ENCODE measurements at regions not wholly inside any gene's neighbourhood (a gene's known extent, or its start where the extent isn't known, plus 50 kb on each side); places are given as distances from the start of the nearest gene placed in this dataset.

DNA sequence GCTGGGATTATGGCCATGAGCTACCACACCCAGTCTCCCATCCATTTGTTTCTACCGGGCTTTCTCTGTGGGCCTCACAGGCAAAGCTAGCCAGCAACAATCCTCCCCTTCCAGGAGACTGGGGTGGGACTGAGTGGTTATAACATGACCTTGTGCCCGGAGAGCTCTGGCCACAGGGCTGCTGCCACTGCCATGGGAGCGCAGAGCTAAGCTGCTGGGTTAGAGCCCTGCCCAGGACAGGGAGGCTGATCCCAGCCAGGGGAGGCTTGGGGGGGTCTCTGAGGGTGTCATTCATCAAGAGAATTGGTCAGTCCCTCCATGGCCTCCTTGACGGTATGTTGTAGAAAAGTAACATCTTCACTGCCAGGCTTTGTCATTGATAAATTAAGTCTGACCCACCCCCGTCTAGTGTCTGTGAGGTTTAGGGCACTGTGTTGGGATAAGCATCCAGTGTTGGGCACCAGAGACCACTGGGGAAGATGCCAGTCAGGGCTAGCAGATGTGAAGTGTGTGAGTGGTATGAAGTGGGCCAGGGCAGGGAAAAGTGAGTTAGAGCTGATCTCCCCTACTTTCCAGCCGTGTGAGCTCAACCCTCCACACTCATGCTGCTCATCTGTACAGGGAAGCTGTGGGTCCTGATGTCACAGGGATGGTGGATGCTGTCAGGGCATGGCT lies 368.4 kb upstream of the HS6ST1 start:
- TF ChIP-seq, protein P1, sequence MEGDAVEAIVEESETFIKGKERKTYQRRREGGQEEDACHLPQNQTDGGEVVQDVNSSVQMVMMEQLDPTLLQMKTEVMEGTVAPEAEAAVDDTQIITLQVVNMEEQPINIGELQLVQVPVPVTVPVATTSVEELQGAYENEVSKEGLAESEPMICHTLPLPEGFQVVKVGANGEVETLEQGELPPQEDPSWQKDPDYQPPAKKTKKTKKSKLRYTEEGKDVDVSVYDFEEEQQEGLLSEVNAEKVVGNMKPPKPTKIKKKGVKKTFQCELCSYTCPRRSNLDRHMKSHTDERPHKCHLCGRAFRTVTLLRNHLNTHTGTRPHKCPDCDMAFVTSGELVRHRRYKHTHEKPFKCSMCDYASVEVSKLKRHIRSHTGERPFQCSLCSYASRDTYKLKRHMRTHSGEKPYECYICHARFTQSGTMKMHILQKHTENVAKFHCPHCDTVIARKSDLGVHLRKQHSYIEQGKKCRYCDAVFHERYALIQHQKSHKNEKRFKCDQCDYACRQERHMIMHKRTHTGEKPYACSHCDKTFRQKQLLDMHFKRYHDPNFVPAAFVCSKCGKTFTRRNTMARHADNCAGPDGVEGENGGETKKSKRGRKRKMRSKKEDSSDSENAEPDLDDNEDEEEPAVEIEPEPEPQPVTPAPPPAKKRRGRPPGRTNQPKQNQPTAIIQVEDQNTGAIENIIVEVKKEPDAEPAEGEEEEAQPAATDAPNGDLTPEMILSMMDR (IDR thresholded peaks at IDR 0.05), result no peak
- TF ChIP-seq EP300 (IDR thresholded peaks at IDR 0.05), result no peak
- no peak for TF ChIP-seq POLR2A (IDR thresholded peaks at IDR 0.05)
- no peak overlapping the region for H3K4me3 ChIP-seq
- no peak overlapping the region for H3K27ac ChIP-seq
- 79 to 86% methylated on average over 4 to 6 of the region's 6 CpGs for WGBS, 2 donors
- no peaks in the 10 kb centered on the region for H3K9me3 ChIP-seq
- no peak for DNase-seq (ENCODE audit: low spot score in 2 of 2)
- H3K36me3 ChIP-seq, result no peaks in the 10 kb centered on the region
- H3K4me1 ChIP-seq, result no peaks in the 10 kb centered on the region
- H3K27me3 ChIP-seq, result no peaks in the 10 kb centered on the region

DNA sequence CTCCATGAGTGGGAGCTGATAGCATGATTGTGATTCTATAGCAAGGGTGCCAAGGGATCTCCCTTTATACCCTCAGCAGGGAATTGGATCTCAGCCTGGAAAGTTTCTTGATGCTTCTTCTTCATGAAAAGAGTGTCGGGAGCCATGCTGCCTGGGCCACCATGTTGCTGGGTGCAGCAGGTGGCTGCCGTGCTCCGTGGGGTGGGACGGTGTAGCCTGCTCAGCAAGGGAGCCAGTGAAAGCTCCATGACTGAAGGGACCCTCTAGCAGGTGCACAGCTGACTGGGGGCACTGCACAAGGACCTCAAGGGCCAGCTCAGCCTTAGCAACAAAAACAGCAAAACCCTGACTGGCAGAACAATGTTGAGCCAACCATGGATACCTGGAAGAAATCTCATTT lies 368.9 kb upstream of the HS6ST1 start:
- Histone ChIP-seq H3K4me3 (no peak overlapping the region), H3K4me1 (no peaks in the 10 kb centered on the region), H3K27ac (no peak overlapping the region), H3K9me3 (no peaks in the 10 kb centered on the region), H3K36me3 (no peaks in the 10 kb centered on the region), H3K27me3 (no peaks in the 10 kb centered on the region)
- TF ChIP-seq EP300 (IDR thresholded peaks at IDR 0.05), result no peak
- TF ChIP-seq, protein P1 (IDR thresholded peaks at IDR 0.05), result no peak
- 57 to 96% methylated on average over 4 of the region's 4 CpGs for WGBS, 2 donors
- no peak for DNase-seq (ENCODE audit: low spot score in 2 of 2)

DNA sequence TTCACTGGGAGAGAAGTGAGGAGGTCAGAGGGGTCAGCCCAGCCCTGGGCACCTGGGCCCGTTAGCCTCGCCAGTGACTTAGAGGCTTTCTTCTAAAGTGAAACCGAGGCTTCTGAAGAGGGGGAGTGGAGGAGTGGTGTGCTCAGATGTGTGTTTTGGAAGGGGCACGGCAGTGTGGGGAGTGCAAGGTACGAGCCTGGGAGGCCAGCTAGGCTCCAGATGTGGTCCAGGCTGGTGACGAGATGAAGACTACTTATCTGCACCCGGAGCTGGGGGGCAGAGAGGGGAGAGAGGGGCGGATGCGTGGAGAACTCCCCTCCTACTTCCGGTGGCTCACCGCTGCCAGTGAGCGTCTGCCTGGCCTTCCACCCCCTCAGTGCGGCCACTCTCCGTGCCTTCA lies 371.3 kb upstream of the HS6ST1 start:
- H3K27ac ChIP-seq, result no peak overlapping the region
- no peaks in the 10 kb centered on the region for H3K9me3 ChIP-seq
- no peak for TF ChIP-seq EP300 (IDR thresholded peaks at IDR 0.05)
- TF ChIP-seq POLR2A (IDR thresholded peaks at IDR 0.05), result no peak
- TF ChIP-seq, protein P1 (IDR thresholded peaks at IDR 0.05), result no peak
- no peaks in the 10 kb centered on the region for H3K27me3 ChIP-seq
- no peak overlapping the region for H3K4me3 ChIP-seq
- 88 to 94% methylated on average over 14 of the region's 14 CpGs for WGBS, 2 donors
- no peaks in the 10 kb centered on the region for H3K36me3 ChIP-seq
- no peak for DNase-seq (ENCODE audit: low spot score in 2 of 2)
- H3K4me1 ChIP-seq, result no peaks in the 10 kb centered on the region

DNA sequence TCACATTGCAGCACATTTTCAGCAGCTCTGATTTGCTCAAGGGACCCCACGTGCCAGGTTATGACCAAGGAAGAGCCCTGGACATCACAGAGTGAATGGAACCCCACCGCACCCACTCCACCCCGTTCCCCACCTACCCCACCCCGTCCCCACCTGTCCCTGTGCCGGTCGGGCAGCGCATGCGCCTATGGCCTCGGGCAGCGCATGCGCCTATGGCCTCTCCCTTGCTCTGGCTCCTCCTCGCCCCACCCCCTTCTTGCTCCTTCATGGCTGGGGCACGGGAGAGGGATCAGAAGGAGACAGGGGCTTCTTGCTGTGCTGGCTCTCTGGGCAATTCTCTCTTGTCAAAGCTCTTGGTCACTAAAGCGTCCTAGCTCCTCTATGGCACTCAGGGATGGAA lies 371.8 kb upstream of the HS6ST1 start:
- H3K36me3 ChIP-seq, result no peaks in the 10 kb centered on the region

DNA sequence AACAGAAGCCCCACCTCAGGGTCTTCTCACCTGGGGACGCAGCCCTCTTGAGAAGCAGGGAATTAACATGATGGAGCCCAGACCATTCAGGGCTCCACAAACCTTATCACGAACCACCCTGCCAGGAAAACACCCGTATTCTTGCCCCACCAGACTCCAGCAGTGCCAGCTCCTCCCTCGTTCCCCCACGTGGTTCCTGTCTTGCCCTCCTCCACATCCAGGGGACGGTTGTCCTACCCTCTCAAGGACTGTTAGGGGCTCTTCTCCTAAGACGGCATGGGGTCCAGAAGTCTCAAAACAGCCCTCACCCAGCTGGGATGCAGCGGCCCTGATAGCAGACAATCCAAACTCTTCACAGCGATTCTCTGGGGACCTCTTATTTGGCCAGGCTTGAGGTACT lies 372.2 kb upstream of the HS6ST1 start:
- TF ChIP-seq POLR2A (IDR thresholded peaks at IDR 0.05), result no peak
- no peak for TF ChIP-seq EP300 (IDR thresholded peaks at IDR 0.05)
- TF ChIP-seq, protein P1 (IDR thresholded peaks at IDR 0.05), result no peak
- Histone ChIP-seq H3K27me3 (no peaks in the 10 kb centered on the region), H3K9me3 (no peaks in the 10 kb centered on the region), H3K27ac (no peak overlapping the region), H3K36me3 (no peaks in the 10 kb centered on the region), H3K4me3 (no peak overlapping the region), H3K4me1 (no peaks in the 10 kb centered on the region)
- no peak for DNase-seq (ENCODE audit: low spot score in 2 of 2)
- WGBS, 2 donors, result 84 to 89% methylated on average over 9 of the region's 9 CpGs

More for the DNA sequence above, 371.8 kb upstream of the HS6ST1 start:
- H3K4me1 ChIP-seq, result no peaks in the 10 kb centered on the region
- H3K27ac ChIP-seq, result no peak overlapping the region
- 88 to 98% methylated on average over 14 of the region's 14 CpGs for WGBS, 2 donors
- no peaks in the 10 kb centered on the region for H3K27me3 ChIP-seq
- DNase-seq (ENCODE audit: low spot score in 2 of 2), result no peak
- TF ChIP-seq POLR2A (IDR thresholded peaks at IDR 0.05), result no peak
- TF ChIP-seq, protein P1 (IDR thresholded peaks at IDR 0.05), result no peak
- TF ChIP-seq EP300 (IDR thresholded peaks at IDR 0.05), result no peak
- no peaks in the 10 kb centered on the region for H3K9me3 ChIP-seq
- H3K4me3 ChIP-seq, result no peak overlapping the region
